Myocyte (in vitro differentiated cells): ENCODE measurements at regions not wholly inside any gene's neighbourhood (a gene's known extent, or its start where the extent isn't known, plus 50 kb on each side); places are given as distances from the start of the nearest gene placed in this dataset.

ENCODE experiments used
- DNase-seq: peaks from one replicate; pipeline ENCODE4 v3.0.0-alpha.2; 2012; ENCODE audit warnings: low read depth

DNA sequence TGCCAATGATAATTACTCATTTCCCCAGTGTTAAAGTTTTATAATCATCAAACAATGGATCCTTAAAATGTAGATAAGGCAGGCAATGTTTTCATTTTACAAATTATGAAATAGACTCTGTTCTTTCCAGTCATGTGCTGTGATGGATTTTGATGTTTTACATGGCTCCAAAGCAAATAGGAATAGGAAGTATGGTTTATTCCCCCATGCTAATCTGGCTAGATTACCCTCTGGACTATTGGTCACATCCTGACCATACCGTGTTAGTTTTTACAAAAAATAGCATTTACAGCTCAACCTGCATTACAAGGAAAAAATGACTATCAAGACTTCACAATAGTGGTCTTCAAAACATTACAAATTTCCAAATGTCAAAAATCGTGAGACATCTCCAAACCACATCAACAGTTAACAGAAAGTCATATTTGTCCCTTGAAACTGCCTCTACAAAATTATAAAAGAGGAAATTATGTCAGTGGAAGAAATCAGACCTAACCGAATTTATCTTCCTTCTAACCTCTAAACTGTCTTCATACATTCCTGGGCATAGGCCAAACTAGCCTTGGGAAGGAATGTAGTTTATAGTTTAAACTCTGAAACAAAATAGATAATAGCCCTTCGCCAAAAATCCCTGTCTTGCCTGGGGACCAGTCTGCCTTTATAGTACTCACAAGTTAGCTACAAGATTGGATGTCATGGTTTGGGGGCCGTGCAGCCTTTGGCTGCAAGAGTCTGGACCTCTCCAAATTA lies 1941.2 kb upstream of the CELF4 start:
- no peak for DNase-seq

DNA sequence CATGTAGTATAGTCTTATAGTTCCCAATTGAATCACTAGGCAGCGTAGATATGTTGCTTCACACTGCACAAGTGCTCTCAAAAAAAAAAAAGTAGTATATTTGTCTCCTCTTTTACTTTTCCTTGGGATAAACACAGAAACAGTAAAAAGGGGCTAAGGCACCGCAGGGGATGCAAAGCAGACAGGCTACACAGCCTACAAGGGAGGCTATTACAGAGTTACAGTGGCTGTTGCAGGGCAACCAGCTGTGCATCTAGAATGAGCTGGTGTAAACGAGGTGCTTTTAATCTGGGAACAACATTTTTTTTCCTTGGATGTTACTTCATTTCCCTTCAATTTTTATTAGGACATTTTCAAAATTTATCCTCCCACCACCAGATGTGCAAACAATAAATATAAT lies 1934.7 kb upstream of the CELF4 start:
- DNase-seq: no peak

- no peak for DNase-seq
Observed at GRCh38 chr18:39497821-39498220, 1932.2 kb upstream of the CELF4 start.

DNA sequence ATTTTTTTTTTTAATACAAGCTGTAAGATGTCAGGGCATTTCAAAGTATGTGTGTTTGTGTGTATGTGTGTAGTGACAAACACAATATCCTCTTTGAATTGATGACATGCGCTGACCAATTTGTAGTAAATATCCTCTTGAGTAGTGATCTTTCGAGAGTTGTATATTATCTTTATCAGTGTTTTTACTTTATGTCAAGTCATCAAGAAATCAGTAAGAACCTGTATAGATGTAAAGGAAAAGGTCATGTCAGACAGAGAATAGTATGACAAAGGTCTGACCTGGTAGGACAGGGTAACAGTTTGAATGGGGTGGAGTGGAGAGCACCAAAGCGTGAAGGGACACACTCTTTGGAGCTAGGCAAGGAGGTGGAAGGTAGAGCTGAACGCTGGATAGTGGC lies 1931.4 kb upstream of the CELF4 start:
- DNase-seq: no peak

GRCh38 chr18:39494211-39494896 lies 1928.8 kb upstream of the CELF4 start:
- DNase-seq: peak; percentile 43

DNA sequence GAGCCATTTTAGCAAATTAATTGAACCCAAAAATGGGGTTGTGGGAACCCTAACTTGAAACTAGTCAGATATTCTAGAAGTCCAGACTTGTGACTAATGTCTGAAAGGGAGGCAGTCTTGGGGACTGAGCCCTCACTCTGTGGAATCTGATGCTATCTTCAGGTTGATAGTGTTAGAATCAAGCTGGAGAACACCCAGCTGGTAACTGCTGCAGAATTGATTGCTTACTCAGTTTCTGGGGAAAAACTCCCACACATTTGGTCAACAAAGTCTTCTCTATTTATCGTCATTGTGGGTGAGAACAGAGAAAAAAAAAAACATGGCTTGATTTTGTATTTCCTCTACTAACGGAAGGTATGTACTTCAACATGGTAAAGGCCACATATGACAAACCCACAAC lies 1925.8 kb upstream of the CELF4 start:
- DNase-seq: no peak

GRCh38 chr18:39489431-39489830 lies 1923.8 kb upstream of the CELF4 start:
- no peak for DNase-seq

DNA sequence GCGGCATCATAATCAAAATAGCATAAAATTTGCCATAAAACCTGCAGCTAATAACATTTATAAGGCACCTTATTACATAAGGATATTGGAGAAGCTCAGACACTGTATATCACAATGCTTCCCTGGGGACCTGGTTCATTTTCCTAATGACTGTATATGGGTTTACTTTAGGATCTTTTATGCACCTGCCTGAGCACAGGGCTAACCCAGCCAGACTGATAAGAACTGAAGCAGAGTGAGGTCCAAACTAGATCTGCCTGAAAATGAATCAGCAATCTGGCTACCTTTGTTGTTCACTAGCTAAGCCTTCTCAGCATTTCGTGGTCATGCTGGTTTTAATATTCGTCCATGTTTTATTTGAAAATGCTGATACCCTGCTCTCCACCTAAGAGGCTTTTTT lies 1922.3 kb upstream of the CELF4 start:
- no peak for DNase-seq

DNA sequence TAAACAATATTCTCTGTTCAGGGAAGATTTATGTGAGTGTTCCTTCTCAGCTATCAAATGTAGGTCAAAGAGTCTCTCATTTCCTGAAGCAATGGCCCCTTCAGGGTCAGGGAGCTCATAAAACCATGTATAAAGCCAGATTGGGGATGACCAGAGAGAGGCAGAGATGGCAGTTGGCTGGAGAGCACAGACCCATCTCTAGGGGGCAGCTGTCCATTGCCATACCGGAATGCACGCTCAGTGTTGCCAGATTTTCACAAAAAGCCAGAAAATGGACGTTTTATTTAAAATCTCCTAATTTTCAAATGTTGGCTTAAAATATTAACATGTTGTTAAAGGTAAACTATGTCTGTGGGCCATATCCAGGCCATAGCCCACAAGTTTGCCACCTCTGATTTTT lies 1920.7 kb upstream of the CELF4 start:
- no peak for DNase-seq

GRCh38 chr18:39485696-39486095 lies 1920.1 kb upstream of the CELF4 start:
- DNase-seq: peak; percentile 27

DNA sequence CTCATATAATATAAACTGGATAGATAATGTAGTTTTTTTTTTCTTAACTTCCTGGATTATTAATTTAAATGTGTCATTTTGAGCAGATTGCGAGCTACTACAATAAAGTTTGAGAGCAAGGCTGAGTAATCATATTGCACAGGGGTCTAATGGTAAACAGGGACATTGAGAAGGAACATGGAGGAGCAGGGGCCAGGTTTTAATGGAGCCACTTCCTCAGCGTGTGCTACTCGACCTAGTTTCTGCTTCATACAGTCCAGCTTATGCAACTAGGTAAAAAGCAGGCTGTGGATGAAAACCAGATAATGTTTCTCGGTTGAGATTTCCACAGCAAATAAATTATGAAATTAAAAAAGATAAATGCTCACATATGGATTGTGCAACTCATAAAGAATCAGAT lies 1915.7 kb upstream of the CELF4 start:
- no peak for DNase-seq

DNA sequence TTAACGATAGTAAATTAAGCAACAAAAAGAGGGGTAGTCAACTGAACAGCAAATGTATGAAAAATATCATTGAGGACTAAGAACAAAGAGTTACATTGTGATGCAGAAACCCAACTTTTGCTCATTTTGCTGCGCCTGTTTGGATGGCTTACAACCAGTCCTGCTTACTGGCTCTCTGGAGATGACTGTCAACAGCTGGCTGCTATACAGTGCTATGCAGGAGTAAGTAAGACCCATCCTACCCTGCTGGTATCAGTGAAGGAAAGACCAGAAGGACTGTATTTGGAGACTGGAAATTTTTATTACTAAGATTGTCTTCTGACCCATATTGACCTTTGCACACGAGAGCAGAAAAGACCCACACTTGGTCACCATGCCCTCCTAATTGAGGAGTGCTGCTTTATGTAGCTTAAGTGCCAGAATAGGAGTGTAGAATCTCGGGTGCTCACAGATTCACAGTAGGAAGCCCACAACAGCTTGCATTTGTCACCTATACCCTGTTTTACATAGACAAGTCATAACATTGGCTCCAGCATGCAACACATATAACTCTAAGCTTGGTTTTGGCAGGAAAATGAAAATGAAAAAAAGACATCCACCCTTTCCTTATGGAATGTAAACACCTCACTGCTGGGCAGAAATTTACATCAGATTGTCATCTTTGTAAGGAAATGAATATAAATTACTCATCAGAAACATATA lies 1915.0 kb upstream of the CELF4 start:
- DNase-seq: no peak

DNA sequence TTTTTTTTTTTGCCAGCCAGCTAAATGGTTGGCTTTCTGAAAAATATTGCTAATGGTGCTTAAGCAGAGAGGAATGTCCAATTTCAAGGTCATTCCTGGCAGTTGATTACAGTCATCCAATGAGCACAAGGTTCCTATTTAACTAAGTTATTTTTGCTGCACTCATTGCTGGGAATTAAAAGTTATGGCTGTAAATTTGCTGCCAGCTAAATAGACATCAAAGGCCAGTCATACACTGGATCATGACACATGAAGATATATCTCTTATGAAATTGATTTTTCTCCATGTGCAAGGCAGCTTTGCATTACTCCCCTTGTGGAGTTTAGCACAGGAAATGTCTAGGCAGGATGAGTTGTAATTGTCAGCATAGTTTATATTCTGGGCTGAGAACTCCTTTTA lies 1898.4 kb upstream of the CELF4 start:
- DNase-seq: no peak

- no peak for DNase-seq
Observed at GRCh38 chr18:39462436-39462835, 1896.8 kb upstream of the CELF4 start.

GRCh38 chr18:39460136-39460535 lies 1894.5 kb upstream of the CELF4 start:
- peak; percentile 3 for DNase-seq

DNA sequence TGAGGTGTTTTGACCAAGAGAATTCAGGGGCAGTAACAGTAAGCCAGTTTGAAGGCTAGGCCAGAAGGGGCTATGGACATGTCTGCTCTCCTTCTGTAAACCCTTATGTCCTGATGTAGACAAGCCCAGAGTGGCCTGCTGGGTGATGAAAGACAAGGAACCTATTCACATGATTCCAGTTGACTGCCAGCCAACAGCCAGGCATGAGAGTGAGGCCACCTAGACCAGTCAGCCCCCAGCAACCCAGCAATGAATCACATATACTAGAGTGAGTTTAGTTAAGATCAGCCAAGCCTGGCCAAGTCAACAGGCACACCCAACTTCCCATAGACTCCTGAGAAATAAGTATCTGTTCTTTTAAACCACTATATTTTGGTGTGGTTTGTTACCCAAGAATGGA lies 1889.7 kb upstream of the CELF4 start:
- DNase-seq: peak; percentile 22

- DNase-seq: no peak
Observed at GRCh38 chr18:39454866-39455265, 1889.3 kb upstream of the CELF4 start.

GRCh38 chr18:39453882-39454281 lies 1888.3 kb upstream of the CELF4 start:
- peak; percentile 50 for DNase-seq

- DNase-seq: peak; percentile 9
Observed at GRCh38 chr18:39453356-39453755, 1887.8 kb upstream of the CELF4 start.

DNA sequence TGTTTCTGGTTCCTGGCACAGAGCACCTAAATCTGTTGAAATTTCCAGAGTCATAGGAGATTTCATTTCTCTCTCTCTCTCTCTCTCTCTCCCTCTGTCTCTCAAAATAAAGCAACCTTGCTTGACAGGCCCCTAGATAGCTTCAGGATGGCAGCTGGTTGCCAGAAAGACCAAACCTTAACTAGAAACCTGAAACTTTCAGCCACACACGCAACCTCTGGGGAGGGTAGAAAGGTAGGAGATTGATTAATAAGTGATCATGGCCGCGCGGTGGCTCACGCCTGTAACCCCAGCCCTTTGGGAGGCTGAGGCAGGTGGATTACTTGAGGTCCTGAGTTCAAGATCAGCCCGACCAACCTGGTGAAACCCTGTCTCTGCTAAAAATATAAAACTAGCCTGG lies 1885.4 kb upstream of the CELF4 start:
- no peak for DNase-seq

GRCh38 chr18:39449566-39449965 lies 1884.0 kb upstream of the CELF4 start:
- DNase-seq: no peak

DNA sequence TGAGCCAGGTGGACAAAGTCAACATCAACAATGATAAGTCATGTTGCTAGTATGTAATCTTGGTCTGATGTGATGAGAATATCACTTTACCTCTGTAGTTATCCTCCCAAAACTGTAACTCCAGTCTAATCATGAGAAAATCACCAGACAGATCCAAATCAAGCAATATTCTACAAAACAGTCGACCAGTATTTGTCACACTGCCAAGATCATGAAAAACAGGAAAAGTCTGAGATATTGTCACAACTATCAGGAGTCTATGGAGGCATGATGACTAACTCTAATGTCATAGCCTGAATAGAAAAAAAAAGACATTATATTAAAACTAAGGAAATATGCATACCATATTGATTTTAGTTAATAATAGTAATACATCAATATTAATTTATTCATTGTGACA lies 1883.3 kb upstream of the CELF4 start:
- DNase-seq: no peak
